ENCODE measurements at regions not wholly inside any gene's neighbourhood (a gene's known extent, or its start where the extent isn't known, plus 50 kb on each side); places are given as distances from the start of the nearest gene placed in this dataset.

- Histone ChIP-seq H3K79me2 (ENCODE audit: insufficient read depth, low read depth, low read length) (no peaks in the 10 kb centered on the region), H3K4me2 (ENCODE audit: low read length) (no peak overlapping the region), H2AFZ (ENCODE audit: low read length) (no peak overlapping the region), H3K36me3 (ENCODE audit: insufficient read depth, low read length) (no peaks in the 10 kb centered on the region), H3K4me1 (ENCODE audit: insufficient read depth, low read length, poor library complexity, severe bottlenecking) (peaks cover 2% of the 10 kb centered on the region), H3K27ac (ENCODE audit: low read depth, low read length, poor library complexity, severe bottlenecking) (no peak overlapping the region), H3K9me3 (ENCODE audit: low read length) (no peaks in the 10 kb centered on the region), H3K9me2 (ENCODE audit: insufficient read depth, low read length) (no peaks in the 10 kb centered on the region), H4K20me1 (ENCODE audit: insufficient read depth, low read length) (no peaks in the 10 kb centered on the region), H3K4me3 (ENCODE audit: low read depth, low read length, poor library complexity, severe bottlenecking) (no peak overlapping the region)
- TF ChIP-seq EZH2phosphoT487 (IDR thresholded peaks at IDR 0.05; ENCODE audit: borderline replicate concordance, low read depth, low read length), result no peak
- POLR2A ChIA-PET, result interaction anchor here (0.8 to 1.9 kb wide), 4 partner anchors 9 to 106 kb away, joined by 3 to 10 read pairs (median 6); no protein-coding TSS in a partner anchor
- intact Hi-C loops (cut with micrococcal nuclease; ENCODE audit: unreplicated experiment), result no loop called here
- no TSS peak for BruUV-seq (replicated peaks)
- CTCF ChIA-PET (ENCODE audit: unreplicated experiment), result no interaction called here
- no peak for DNase-seq (ENCODE audit: low spot score)
Measured at GRCh38 chr3:187838016-187838540, 92.8 kb upstream of the BCL6 start.

GRCh38 chr3:187839422-187839821, 94.2 kb upstream of the BCL6 start:
- H2AFZ ChIP-seq (ENCODE audit: low read length), result no peak overlapping the region
- no peak overlapping the region for H3K4me3 ChIP-seq (ENCODE audit: low read depth, low read length, poor library complexity, severe bottlenecking)
- H4K20me1 ChIP-seq (ENCODE audit: insufficient read depth, low read length), result no peaks in the 10 kb centered on the region
- DNase-seq (ENCODE audit: low spot score), result no peak
- intact Hi-C loops (cut with micrococcal nuclease; ENCODE audit: unreplicated experiment), result no loop called here
- H3K36me3 ChIP-seq (ENCODE audit: insufficient read depth, low read length), result no peaks in the 10 kb centered on the region
- no peaks in the 10 kb centered on the region for H3K79me2 ChIP-seq (ENCODE audit: insufficient read depth, low read depth, low read length)
- no peaks in the 10 kb centered on the region for H3K9me2 ChIP-seq (ENCODE audit: insufficient read depth, low read length)
- CTCF ChIA-PET (ENCODE audit: unreplicated experiment), result no interaction called here
- POLR2A ChIA-PET, result interaction anchor here (1.7 to 1.9 kb wide), 2 partner anchors 8 to 16 kb away, joined by 8 to 10 read pairs; no protein-coding TSS in a partner anchor
- H3K9me3 ChIP-seq (ENCODE audit: low read length), result no peaks in the 10 kb centered on the region
- no peak for TF ChIP-seq EZH2phosphoT487 (IDR thresholded peaks at IDR 0.05; ENCODE audit: borderline replicate concordance, low read depth, low read length)
- TF ChIP-seq, protein P1, sequence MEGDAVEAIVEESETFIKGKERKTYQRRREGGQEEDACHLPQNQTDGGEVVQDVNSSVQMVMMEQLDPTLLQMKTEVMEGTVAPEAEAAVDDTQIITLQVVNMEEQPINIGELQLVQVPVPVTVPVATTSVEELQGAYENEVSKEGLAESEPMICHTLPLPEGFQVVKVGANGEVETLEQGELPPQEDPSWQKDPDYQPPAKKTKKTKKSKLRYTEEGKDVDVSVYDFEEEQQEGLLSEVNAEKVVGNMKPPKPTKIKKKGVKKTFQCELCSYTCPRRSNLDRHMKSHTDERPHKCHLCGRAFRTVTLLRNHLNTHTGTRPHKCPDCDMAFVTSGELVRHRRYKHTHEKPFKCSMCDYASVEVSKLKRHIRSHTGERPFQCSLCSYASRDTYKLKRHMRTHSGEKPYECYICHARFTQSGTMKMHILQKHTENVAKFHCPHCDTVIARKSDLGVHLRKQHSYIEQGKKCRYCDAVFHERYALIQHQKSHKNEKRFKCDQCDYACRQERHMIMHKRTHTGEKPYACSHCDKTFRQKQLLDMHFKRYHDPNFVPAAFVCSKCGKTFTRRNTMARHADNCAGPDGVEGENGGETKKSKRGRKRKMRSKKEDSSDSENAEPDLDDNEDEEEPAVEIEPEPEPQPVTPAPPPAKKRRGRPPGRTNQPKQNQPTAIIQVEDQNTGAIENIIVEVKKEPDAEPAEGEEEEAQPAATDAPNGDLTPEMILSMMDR (conservative IDR thresholded peaks at IDR 0.05; ENCODE audit: low read length), result no peak
- no peak overlapping the region for H3K4me2 ChIP-seq (ENCODE audit: low read length)
- H3K4me1 ChIP-seq (ENCODE audit: insufficient read depth, low read length, poor library complexity, severe bottlenecking), result no peaks in the 10 kb centered on the region
- no TSS peak for BruUV-seq (replicated peaks)
- no peak overlapping the region for H3K27ac ChIP-seq (ENCODE audit: low read depth, low read length, poor library complexity, severe bottlenecking)

DNA sequence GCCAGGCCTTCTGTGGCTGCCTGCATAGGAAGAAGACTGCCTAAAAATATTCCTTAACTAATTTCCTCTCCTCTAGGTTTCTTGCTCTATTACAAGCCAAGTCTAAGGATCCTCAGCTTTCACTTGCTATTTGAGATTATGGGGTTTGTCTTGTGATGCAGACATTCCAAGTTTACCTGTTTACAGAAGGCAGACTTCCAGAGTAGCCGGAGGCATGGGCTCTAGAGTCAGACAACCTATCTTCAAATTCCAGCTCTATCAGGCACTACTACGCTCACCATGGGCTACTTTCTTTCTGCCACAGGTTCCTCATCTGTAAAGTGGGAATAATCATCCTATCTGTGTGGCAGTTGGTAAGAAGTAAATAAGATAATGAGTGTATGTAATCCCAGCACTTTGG, 95.6 kb upstream of the BCL6 start:
- DNase-seq (ENCODE audit: low spot score), result no peak
- Histone ChIP-seq H3K9me2 (ENCODE audit: insufficient read depth, low read length) (no peaks in the 10 kb centered on the region), H3K27ac (ENCODE audit: low read depth, low read length, poor library complexity, severe bottlenecking) (no peak overlapping the region), H4K20me1 (ENCODE audit: insufficient read depth, low read length) (no peaks in the 10 kb centered on the region), H3K4me3 (ENCODE audit: low read depth, low read length, poor library complexity, severe bottlenecking) (no peak overlapping the region), H2AFZ (ENCODE audit: low read length) (no peak overlapping the region), H3K4me2 (ENCODE audit: low read length) (no peak overlapping the region), H3K4me1 (ENCODE audit: insufficient read depth, low read length, poor library complexity, severe bottlenecking) (no peaks in the 10 kb centered on the region), H3K9me3 (ENCODE audit: low read length) (no peaks in the 10 kb centered on the region), H3K79me2 (ENCODE audit: insufficient read depth, low read depth, low read length) (no peaks in the 10 kb centered on the region), H3K36me3 (ENCODE audit: insufficient read depth, low read length) (no peaks in the 10 kb centered on the region)
- no TSS peak for BruUV-seq (replicated peaks)
- ChIA-PET CTCF (ENCODE audit: unreplicated experiment) (no interaction called here), POLR2A (interaction anchor here (0.6 kb wide), 3 partner anchors 169 to 841 kb away, joined by 3 read pairs; no protein-coding TSS in a partner anchor)
- intact Hi-C loops (cut with micrococcal nuclease; ENCODE audit: unreplicated experiment), result no loop called here
- TF ChIP-seq EZH2phosphoT487 (IDR thresholded peaks at IDR 0.05; ENCODE audit: borderline replicate concordance, low read depth, low read length), result no peak
- TF ChIP-seq, protein P1 (conservative IDR thresholded peaks at IDR 0.05; ENCODE audit: low read length), result no peak
